Ishikawa (cell line): ENCODE measurements at regions not wholly inside any gene's neighbourhood (a gene's known extent, or its start where the extent isn't known, plus 50 kb on each side); places are given as distances from the start of the nearest gene placed in this dataset.

Experiments
- CEBPB ChIP-seq: IDR thresholded peaks from 2 replicates; pipeline ENCODE4 v1.6.1; 2012
- CREB1 ChIP-seq: IDR thresholded peaks from 2 replicates; pipeline ENCODE4 v1.6.1; 2012; ENCODE audit warnings: low read depth
- EGR1 ChIP-seq: IDR thresholded peaks from 2 replicates; pipeline ENCODE4 v1.6.1; 2012
- EP300 ChIP-seq: IDR thresholded peaks from 2 replicates; pipeline ENCODE4 v1.6.1; 2012; ENCODE audit warnings: borderline replicate concordance
- FOXM1 ChIP-seq: IDR thresholded peaks from 2 replicates; pipeline ENCODE4 v1.6.1; 2012; ENCODE audit warnings: low read depth, borderline replicate concordance
- NFIC ChIP-seq: IDR thresholded peaks from 2 replicates; pipeline ENCODE4 v1.6.1; 2012
- RAD21 ChIP-seq: IDR thresholded peaks from 2 replicates; pipeline ENCODE4 v1.6.1; 2012; ENCODE audit warnings: low read depth
- TAF1 ChIP-seq: IDR thresholded peaks from 2 replicates; pipeline ENCODE4 v1.6.1; 2012; ENCODE audit warnings: low read depth, mild to moderate bottlenecking
- TCF12 ChIP-seq: IDR thresholded peaks from 2 replicates; pipeline ENCODE4 v1.6.1; 2012; ENCODE audit warnings: low read depth
- TEAD4 ChIP-seq: IDR thresholded peaks from 2 replicates; pipeline ENCODE4 v1.6.1; 2012
- YY1 ChIP-seq: IDR thresholded peaks from 2 replicates; pipeline ENCODE4 v1.6.1; 2012; ENCODE audit warnings: low read depth
- ZBTB7A ChIP-seq: IDR thresholded peaks from 2 replicates; pipeline ENCODE4 v1.6.1; 2012; ENCODE audit warnings: low read depth
- TF ChIP-seq, protein P1 (sequence below): IDR thresholded peaks from 2 replicates; pipeline ENCODE4 v1.6.1; 2012; ENCODE audit warnings: low read depth, mild to moderate bottlenecking
- TF ChIP-seq, protein P2 (sequence below): IDR thresholded peaks from 2 replicates; pipeline ENCODE4 v1.6.1; 2012
- TF ChIP-seq, protein P3 (sequence below): IDR thresholded peaks from 2 replicates; pipeline ENCODE4 v1.6.1; 2012

DNA sequence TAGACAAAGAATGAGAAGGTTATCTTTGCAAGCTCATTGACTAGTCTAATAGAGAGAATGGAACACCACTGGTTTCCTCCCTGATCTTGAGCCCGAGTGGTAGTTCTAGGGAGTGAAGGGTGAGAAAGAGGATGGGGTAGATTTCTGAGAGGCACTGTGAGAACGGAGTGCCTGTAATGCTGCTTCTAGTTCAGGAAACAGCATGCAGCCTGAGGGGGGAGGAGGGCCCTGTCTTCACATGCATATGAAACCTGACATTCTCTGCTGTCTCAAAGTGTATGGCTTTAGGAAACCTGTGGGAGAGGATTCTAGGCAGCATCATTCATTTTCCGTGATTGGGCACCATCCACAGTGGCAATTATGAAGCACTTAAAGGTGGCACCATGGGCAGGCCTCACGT lies 259.4 kb upstream of the MAN1A1 start:
- TF ChIP-seq YY1: no peak
- no peak for TF ChIP-seq NFIC
- no peak for TF ChIP-seq EGR1
- TF ChIP-seq RAD21: no peak
- no peak for TF ChIP-seq CEBPB
- TF ChIP-seq EP300: no peak
- TF ChIP-seq FOXM1: no peak
- no peak for TF ChIP-seq ZBTB7A
- TF ChIP-seq, protein P1, sequence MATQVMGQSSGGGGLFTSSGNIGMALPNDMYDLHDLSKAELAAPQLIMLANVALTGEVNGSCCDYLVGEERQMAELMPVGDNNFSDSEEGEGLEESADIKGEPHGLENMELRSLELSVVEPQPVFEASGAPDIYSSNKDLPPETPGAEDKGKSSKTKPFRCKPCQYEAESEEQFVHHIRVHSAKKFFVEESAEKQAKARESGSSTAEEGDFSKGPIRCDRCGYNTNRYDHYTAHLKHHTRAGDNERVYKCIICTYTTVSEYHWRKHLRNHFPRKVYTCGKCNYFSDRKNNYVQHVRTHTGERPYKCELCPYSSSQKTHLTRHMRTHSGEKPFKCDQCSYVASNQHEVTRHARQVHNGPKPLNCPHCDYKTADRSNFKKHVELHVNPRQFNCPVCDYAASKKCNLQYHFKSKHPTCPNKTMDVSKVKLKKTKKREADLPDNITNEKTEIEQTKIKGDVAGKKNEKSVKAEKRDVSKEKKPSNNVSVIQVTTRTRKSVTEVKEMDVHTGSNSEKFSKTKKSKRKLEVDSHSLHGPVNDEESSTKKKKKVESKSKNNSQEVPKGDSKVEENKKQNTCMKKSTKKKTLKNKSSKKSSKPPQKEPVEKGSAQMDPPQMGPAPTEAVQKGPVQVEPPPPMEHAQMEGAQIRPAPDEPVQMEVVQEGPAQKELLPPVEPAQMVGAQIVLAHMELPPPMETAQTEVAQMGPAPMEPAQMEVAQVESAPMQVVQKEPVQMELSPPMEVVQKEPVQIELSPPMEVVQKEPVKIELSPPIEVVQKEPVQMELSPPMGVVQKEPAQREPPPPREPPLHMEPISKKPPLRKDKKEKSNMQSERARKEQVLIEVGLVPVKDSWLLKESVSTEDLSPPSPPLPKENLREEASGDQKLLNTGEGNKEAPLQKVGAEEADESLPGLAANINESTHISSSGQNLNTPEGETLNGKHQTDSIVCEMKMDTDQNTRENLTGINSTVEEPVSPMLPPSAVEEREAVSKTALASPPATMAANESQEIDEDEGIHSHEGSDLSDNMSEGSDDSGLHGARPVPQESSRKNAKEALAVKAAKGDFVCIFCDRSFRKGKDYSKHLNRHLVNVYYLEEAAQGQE: no peak

DNA sequence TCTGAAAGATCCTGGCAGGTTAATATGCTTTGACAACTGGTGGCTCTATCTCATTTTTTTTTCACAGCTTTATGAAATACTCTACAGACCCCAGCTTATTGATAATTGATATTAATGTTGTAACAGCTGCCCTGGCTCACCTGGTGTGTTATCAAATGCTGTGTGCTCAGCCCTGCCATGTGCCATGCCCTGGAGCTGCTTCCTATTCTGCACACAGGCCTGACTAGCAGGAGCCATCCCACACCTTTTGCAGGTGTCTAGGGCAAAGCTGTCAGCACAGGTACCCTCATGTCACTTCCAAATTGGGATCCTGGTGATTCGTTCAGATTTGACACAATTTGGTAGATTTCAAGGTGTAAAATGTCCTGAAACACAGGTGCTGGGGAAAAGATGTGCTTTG lies 254.6 kb upstream of the MAN1A1 start:
- TF ChIP-seq EGR1 (no peak), ZBTB7A (no peak), YY1 (no peak), FOXM1 (no peak), TAF1 (no peak), RAD21 (no peak), EP300 (no peak), CREB1 (no peak), NFIC (no peak), TEAD4 (no peak), CEBPB (no peak), TCF12 (no peak)
- TF ChIP-seq, protein P2, sequence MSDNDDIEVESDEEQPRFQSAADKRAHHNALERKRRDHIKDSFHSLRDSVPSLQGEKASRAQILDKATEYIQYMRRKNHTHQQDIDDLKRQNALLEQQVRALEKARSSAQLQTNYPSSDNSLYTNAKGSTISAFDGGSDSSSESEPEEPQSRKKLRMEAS: no peak
- TF ChIP-seq, protein P3, sequence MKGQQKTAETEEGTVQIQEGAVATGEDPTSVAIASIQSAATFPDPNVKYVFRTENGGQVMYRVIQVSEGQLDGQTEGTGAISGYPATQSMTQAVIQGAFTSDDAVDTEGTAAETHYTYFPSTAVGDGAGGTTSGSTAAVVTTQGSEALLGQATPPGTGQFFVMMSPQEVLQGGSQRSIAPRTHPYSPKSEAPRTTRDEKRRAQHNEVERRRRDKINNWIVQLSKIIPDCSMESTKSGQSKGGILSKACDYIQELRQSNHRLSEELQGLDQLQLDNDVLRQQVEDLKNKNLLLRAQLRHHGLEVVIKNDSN: no peak
- TF ChIP-seq, protein P1: no peak

DNA sequence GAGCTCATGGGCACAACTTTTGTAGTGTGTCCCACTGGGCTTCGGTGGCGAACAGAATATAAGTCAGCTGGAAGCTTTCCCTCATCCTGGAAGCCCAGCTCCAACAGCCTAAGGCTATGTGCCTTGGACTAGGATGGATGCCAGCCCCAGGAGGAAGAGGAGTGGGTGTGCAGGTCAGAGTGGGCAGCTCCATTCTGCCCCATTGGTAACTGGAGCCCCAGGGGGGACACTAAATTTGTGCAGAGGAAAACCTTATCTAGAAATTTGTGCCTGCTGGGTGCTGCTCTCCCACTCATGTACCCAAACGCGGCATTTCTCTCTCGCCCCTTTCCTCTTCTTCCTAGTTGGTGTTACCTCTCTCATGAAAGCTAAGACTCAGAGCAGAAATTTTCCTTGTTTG lies 253.9 kb upstream of the MAN1A1 start:
- no peak for TF ChIP-seq FOXM1
- no peak for TF ChIP-seq TCF12
- no peak for TF ChIP-seq EP300
- TF ChIP-seq TEAD4: no peak
- no peak for TF ChIP-seq RAD21
- TF ChIP-seq, protein P1: no peak
- TF ChIP-seq EGR1: no peak

DNA sequence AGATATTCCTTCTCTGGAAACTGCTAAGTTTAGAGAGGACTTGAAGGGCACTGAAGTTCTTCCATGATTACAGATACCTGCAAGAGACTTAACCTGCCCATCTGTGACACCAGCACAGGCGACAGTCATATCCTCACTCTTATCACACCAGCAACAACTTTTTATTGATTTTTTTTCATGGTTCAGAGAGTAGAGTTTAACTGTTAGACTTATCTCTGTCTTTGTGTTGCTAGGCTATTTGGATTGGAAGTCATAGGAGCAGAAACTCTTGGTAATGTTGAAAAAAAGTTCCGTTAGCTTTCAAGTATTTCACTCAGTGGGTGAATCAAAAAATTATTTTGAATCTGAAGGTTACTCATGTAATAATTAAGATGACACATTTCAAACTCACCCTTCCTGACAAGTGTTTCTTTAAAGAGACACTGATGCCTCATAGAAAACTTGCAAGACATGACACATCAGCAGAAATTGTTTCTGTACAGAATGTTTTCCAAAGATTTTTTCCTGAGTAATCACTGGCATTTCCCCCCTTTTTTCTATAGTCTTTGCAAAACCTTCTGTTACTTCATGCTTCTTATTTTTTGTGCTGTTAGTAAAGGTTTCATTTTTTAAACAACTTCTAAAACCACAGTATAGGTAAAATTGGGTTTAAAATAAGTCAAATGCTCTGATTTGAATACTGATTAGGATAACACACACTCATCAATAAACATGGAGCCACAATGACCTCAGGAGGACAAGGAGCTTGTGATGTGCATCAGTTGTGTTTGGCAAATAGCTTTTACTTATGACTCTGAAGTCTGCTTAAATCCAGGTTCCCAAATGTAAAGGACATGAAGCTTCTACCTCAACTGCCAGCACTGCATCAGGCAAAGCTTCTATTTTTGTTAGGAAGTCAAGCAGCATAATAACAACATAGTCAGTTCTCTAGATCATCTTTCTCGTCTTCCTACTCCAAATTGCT lies 252.9 kb upstream of the MAN1A1 start:
- TF ChIP-seq, protein P1: no peak
- TF ChIP-seq, protein P3: no peak
- TF ChIP-seq EP300: no peak
- no peak for TF ChIP-seq CREB1
- no peak for TF ChIP-seq CEBPB
- TF ChIP-seq ZBTB7A: no peak
- no peak for TF ChIP-seq RAD21
